ENCODE measurements at regions not wholly inside any gene's neighbourhood (a gene's known extent, or its start where the extent isn't known, plus 50 kb on each side); places are given as distances from the start of the nearest gene placed in this dataset.

DNA sequence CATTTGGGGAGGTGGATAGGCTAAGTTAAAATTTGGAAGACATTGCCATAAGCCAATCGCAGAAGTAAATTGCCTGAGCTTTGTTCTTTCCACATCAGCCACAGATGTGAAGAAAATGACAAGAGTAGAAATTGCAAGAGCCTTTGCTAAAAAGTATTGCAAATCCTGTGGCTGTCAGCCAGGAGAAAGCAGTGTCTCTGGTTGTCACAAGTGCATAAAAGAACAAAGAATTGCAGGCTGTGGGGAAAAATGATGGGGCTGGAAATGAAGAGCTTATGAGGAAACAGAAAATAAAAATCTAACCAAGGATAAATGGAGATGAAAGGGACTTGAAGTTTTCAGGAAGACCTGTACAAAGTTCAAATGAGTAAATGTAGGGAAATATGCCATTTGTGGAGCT is 344.8 kb downstream of the CSNK1G3 start:
- Mint-ChIP-seq H3K9me3 (no peaks in the 10 kb centered on the region), H3K36me3 (ENCODE audit: insufficient read depth in 1 of 3, low read depth in 3 of 3) (no peaks in the 10 kb centered on the region), H3K27ac (no peak overlapping the region), H3K27me3 (ENCODE audit: low read depth) (no peaks in the 10 kb centered on the region), H3K4me3 (no peak overlapping the region), H3K4me1 (no peaks in the 10 kb centered on the region)
- Histone ChIP-seq H3K23me2 (ENCODE audit: insufficient read length, low read depth, low read length, poor library complexity, severe bottlenecking) (no peaks in the 10 kb centered on the region), H3K9ac (ENCODE audit: extremely low read depth, insufficient read length, low read length) (no peak overlapping the region), H3K79me2 (ENCODE audit: insufficient read depth, low read length) (no peaks in the 10 kb centered on the region), H2BK15ac (ENCODE audit: low read depth, low read length) (no peak overlapping the region), H4K8ac (replicated peaks; ENCODE audit: insufficient read length, low read depth, low read length) (no peak overlapping the region), H2AFZ (ENCODE audit: low read length) (no peak overlapping the region), H4K5ac (ENCODE audit: insufficient read length, low read depth, low read length) (no peak overlapping the region), H2BK12ac (ENCODE audit: insufficient read length, low read depth, low read length) (no peak overlapping the region), H3K79me1 (ENCODE audit: insufficient read depth, low read depth, low read length, poor library complexity, severe bottlenecking) (no peaks in the 10 kb centered on the region), H2BK5ac (ENCODE audit: insufficient read length, low read length) (no peak overlapping the region), H4K20me1 (ENCODE audit: control insufficient read depth, insufficient read depth, insufficient read length) (no peaks in the 10 kb centered on the region), H3K56ac (ENCODE audit: insufficient read length, low read depth, low read length) (no peak overlapping the region), H4K91ac (ENCODE audit: insufficient read length, low read depth, low read length) (no peak overlapping the region), H2BK120ac (ENCODE audit: low read depth, low read length, poor library complexity, severe bottlenecking) (no peak overlapping the region), H3K4me1 (ENCODE audit: insufficient read depth, low read length) (no peaks in the 10 kb centered on the region), H3K27ac (ENCODE audit: insufficient read length, low read depth, low read length) (no peak overlapping the region), H3K18ac (ENCODE audit: insufficient read length, low read depth, low read length) (no peak overlapping the region), H3K14ac (ENCODE audit: insufficient read depth, low read length) (no peak overlapping the region), H2BK20ac (ENCODE audit: low read depth, low read length, poor library complexity, severe bottlenecking) (no peak overlapping the region), H3K9me3 (ENCODE audit: control insufficient read depth, low read depth, low read length) (no peaks in the 10 kb centered on the region), H3K4ac (ENCODE audit: low read depth, low read length) (no peak overlapping the region), H3K23ac (ENCODE audit: insufficient read length, low read depth, low read length) (no peak overlapping the region), H3K4me2 (ENCODE audit: insufficient read depth, insufficient read length, low read length) (no peak overlapping the region), H2AK5ac (ENCODE audit: insufficient read length, low read length) (no peak overlapping the region), H3T11ph (ENCODE audit: low read length) (no peak overlapping the region), H3K27me3 (ENCODE audit: insufficient read depth, low read length) (no peaks in the 10 kb centered on the region)
- no CpG with 5 or more reads among the region's 1 CpG for WGBS (ENCODE audit: extremely low coverage, insufficient read length, low lambda C conversion rate)
- TF ChIP-seq, protein P1, sequence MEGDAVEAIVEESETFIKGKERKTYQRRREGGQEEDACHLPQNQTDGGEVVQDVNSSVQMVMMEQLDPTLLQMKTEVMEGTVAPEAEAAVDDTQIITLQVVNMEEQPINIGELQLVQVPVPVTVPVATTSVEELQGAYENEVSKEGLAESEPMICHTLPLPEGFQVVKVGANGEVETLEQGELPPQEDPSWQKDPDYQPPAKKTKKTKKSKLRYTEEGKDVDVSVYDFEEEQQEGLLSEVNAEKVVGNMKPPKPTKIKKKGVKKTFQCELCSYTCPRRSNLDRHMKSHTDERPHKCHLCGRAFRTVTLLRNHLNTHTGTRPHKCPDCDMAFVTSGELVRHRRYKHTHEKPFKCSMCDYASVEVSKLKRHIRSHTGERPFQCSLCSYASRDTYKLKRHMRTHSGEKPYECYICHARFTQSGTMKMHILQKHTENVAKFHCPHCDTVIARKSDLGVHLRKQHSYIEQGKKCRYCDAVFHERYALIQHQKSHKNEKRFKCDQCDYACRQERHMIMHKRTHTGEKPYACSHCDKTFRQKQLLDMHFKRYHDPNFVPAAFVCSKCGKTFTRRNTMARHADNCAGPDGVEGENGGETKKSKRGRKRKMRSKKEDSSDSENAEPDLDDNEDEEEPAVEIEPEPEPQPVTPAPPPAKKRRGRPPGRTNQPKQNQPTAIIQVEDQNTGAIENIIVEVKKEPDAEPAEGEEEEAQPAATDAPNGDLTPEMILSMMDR (conservative IDR thresholded peaks at IDR 0.05) = no peak
- no peak for DNase-seq
